ENCODE measurements at regions not wholly inside any gene's neighbourhood (a gene's known extent, or its start where the extent isn't known, plus 50 kb on each side); places are given as distances from the start of the nearest gene placed in this dataset.

- POLR2A ChIA-PET = no interaction called here
- CTCF ChIA-PET = no interaction called here
- TF ChIP-seq, protein P1, sequence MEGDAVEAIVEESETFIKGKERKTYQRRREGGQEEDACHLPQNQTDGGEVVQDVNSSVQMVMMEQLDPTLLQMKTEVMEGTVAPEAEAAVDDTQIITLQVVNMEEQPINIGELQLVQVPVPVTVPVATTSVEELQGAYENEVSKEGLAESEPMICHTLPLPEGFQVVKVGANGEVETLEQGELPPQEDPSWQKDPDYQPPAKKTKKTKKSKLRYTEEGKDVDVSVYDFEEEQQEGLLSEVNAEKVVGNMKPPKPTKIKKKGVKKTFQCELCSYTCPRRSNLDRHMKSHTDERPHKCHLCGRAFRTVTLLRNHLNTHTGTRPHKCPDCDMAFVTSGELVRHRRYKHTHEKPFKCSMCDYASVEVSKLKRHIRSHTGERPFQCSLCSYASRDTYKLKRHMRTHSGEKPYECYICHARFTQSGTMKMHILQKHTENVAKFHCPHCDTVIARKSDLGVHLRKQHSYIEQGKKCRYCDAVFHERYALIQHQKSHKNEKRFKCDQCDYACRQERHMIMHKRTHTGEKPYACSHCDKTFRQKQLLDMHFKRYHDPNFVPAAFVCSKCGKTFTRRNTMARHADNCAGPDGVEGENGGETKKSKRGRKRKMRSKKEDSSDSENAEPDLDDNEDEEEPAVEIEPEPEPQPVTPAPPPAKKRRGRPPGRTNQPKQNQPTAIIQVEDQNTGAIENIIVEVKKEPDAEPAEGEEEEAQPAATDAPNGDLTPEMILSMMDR (IDR thresholded peaks at IDR 0.05; ENCODE audit: control extremely low read depth, extremely low read depth, low read depth, missing control alignments) = no peak
- DNase-seq (ENCODE audit: extremely low spot score) = no peak
Measured at GRCh38 chr4:123996718-123997510, 600.3 kb downstream of the SPRY1 start.

- ChIA-PET CTCF (interaction anchor here (1.4 kb wide), 1 partner anchor 9 kb away, joined by 4 read pairs; no protein-coding TSS in a partner anchor), POLR2A (no interaction called here)
- DNase-seq (ENCODE audit: extremely low spot score) = no peak
- TF ChIP-seq, protein P1 (IDR thresholded peaks at IDR 0.05; ENCODE audit: control extremely low read depth, extremely low read depth, low read depth, missing control alignments) = no peak
Measured at GRCh38 chr4:123997776-123998449, 601.3 kb downstream of the SPRY1 start.

- TF ChIP-seq, protein P1 (IDR thresholded peaks at IDR 0.05; ENCODE audit: control extremely low read depth, extremely low read depth, low read depth, missing control alignments) = no peak
- ChIA-PET CTCF (interaction anchor here (1.2 to 1.4 kb wide), 2 partner anchors 8 to 15 kb away, joined by 3 read pairs; no protein-coding TSS in a partner anchor), POLR2A (no interaction called here)
- DNase-seq (ENCODE audit: extremely low spot score) = no peak
Measured at GRCh38 chr4:124000233-124000632, 603.6 kb downstream of the SPRY1 start.

GRCh38 chr4:124015766-124016165, 619.2 kb downstream of the SPRY1 start:
- ChIA-PET CTCF (no interaction called here), POLR2A (no interaction called here)
- TF ChIP-seq, protein P1 (IDR thresholded peaks at IDR 0.05; ENCODE audit: control extremely low read depth, extremely low read depth, low read depth, missing control alignments) = no peak
- DNase-seq (ENCODE audit: extremely low spot score) = no peak

- POLR2A ChIA-PET = no interaction called here
- TF ChIP-seq, protein P1 (IDR thresholded peaks at IDR 0.05; ENCODE audit: control extremely low read depth, extremely low read depth, low read depth, missing control alignments) = no peak
- CTCF ChIA-PET = interaction anchor here (1.8 kb wide), 1 partner anchor 33 kb away, joined by 3 read pairs; no protein-coding TSS in a partner anchor
- DNase-seq (ENCODE audit: extremely low spot score) = no peak
Measured at GRCh38 chr4:124017185-124017785, 620.7 kb downstream of the SPRY1 start.
